ENCODE measurements at regions not wholly inside any gene's neighbourhood (a gene's known extent, or its start where the extent isn't known, plus 50 kb on each side); places are given as distances from the start of the nearest gene placed in this dataset.

DNA sequence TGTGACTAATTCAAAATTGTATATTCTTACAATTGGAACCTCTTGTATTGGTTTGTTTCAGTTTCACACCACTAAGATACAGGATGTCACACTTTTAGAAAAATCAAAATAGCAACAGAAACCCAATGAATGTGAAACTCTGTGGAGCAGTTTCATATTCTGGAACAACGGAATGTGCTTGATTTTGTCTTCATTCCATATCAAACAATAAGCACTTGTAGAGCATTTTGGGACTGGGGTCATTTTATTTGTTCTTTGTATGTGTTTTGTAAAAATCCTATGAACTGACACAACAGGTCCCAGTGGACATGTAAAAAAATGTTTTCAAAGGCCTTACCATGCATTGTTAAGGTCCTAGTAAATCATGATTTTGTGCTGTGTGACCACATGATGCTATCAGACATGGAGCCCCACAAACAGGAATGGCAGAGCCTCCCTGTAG lies 123.1 kb downstream of the DKK1 start:
- DNase-seq (ENCODE audit: low spot score), result no peak
- ChIA-PET CTCF (no interaction called here), POLR2A (ENCODE audit: low non-redundant PET) (no interaction called here)
- TF ChIP-seq CTCF (conservative IDR thresholded peaks at IDR 0.05; ENCODE audit: low read depth), result no peak
- no peak overlapping the region for H3K27ac ChIP-seq

DNA sequence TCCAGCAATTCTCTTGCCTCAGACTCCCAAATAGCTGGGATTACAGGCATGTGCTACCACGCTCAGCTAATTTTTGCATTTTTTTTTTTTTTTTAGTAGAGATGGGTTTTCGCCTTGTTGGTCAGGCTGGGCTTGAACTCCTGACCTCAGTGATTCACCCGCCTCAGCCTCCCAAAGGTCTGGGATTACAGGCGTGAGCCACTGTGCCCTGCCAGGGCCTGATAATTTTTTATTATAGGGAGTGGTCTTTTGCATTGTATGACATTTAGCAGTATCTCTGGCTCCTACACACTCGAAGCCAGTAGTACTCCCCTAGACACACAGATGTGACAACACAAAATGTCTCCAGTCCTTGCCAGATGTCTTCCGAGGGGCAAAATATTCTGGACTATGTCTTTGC lies 124.0 kb downstream of the DKK1 start:
- no peak for TF ChIP-seq CTCF (conservative IDR thresholded peaks at IDR 0.05; ENCODE audit: low read depth)
- H3K27ac ChIP-seq, result no peak overlapping the region
- no peak for DNase-seq (ENCODE audit: low spot score)
- ChIA-PET POLR2A (ENCODE audit: low non-redundant PET) (no interaction called here), CTCF (no interaction called here)

DNA sequence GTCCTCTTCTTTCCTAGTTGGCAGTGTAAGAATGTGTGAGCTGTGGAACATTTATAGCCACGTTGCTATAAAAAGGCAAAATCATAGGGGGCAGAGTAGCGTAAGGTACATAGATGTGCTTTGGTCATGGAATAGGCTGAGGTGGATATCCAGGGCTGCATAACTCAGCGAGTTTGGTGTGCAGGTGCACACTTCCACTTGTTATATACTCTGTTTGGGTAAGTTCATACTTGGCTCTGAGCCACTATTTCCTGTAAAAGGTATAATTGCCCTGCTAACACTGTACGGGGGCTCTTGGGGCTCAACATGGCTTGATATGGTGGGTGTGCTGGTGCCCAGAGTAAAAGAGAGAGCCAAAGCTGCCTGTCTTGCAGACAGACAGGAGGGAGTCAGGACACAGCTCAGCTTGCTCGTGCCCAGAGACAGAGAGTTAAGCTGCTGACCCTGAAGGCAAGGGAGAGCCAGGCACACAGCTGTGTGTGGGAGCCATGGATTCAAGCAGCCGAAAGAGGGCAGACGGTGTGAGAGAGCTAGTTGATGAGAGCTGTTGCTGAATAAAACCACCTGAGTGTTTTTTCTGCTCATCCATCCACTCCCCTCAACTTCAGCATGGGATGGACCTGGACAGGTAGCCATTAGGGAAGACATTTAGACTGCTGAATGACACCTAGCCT lies 126.7 kb downstream of the DKK1 start:
- no peak overlapping the region for H3K27ac ChIP-seq
- CTCF ChIA-PET, result no interaction called here
- no peak for DNase-seq (ENCODE audit: low spot score)
- POLR2A ChIA-PET (ENCODE audit: low non-redundant PET), result no interaction called here
- no peak for TF ChIP-seq CTCF (conservative IDR thresholded peaks at IDR 0.05; ENCODE audit: low read depth)

DNA sequence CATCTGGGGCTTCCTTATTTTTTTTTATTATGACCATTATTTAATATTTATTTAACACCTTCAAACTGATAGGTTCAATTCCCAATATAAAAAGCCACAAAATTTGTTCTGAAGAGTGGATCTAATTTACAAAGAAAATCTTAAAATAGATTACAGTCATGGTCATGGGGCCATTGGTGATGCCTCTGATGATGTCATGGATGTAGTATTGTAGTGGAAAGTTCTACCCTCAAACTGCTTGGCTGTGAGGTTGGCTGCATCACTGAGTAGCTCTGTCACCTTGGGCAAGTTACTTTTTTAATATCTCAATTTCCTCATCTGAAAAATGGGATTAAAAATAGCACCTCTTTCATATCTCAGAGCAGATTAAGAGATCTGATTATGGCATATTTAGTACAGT lies 128.5 kb downstream of the DKK1 start:
- ChIA-PET CTCF (interaction anchor here (0.6 kb wide), 1 partner anchor 174 kb away, joined by 3 read pairs; no protein-coding TSS in a partner anchor), POLR2A (ENCODE audit: low non-redundant PET) (no interaction called here)
- DNase-seq (ENCODE audit: low spot score), result no peak
- TF ChIP-seq CTCF (conservative IDR thresholded peaks at IDR 0.05; ENCODE audit: low read depth), result no peak
- no peak overlapping the region for H3K27ac ChIP-seq

GRCh38 chr10:52443419-52444388 lies 129.6 kb downstream of the DKK1 start:
- peak; percentile 81 for DNase-seq (ENCODE audit: low spot score)
- ChIA-PET POLR2A (ENCODE audit: low non-redundant PET) (interaction anchor here (0.6 kb wide), 1 partner anchor 130 kb away, joined by 3 read pairs; the partner anchor contains the start of gene DKK1), CTCF (no interaction called here)
- TF ChIP-seq CTCF (conservative IDR thresholded peaks at IDR 0.05; ENCODE audit: low read depth), result no peak
- no peak overlapping the region for H3K27ac ChIP-seq

- CTCF ChIA-PET, result no interaction called here
- POLR2A ChIA-PET (ENCODE audit: low non-redundant PET), result no interaction called here
- no peak for TF ChIP-seq CTCF (conservative IDR thresholded peaks at IDR 0.05; ENCODE audit: low read depth)
- H3K27ac ChIP-seq, result no peak overlapping the region
- DNase-seq (ENCODE audit: low spot score), result no peak
These were observed 132.3 kb downstream of the DKK1 start for GRCh38 chr10:52446391-52446790.
